K562 (cell line): ENCODE measurements at regions not wholly inside any gene's neighbourhood (a gene's known extent, or its start where the extent isn't known, plus 50 kb on each side); places are given as distances from the start of the nearest gene placed in this dataset.

Experiments used
- ATAC-seq: fragments of 200-7000 bp; cut with Tn5 transposase; 3 replicates; pipeline ENCODE4 v1.9.1; 2020; ENCODE audit warnings: moderate library complexity
- BruUV-seq: library from RNA; stranded (reverse); fragments of 400-500 nt; replicated peaks from 2 replicates; lab custom pipeline; 2021; lab: Mats Ljungman, UMichigan
- CTCF ChIA-PET: fragments of 300-600 bp; formaldehyde crosslinking; extraction: SDS; loops from one replicate; lab custom pipeline; 2021; ENCODE audit warnings: low intra/inter-chr PET ratio; lab: Yijun Ruan, JAX
- POLR2A ChIA-PET: fragments of 300-600, 350-650 bp; sonication (Branson Sonifier 250); formaldehyde crosslinking; extraction: SDS; loops from one replicate; lab custom pipeline; 2021; ENCODE audit warnings: antibody characterized with exemption, inconsistent platforms; lab: Yijun Ruan, JAX
- DNase-seq, 4 experiments: peaks; one replicate each; pipeline versions ENCODE4 v3.0.0 to v3.0.0-alpha.2; 2011 to 2018; ENCODE audit warnings: low spot score in 3 of 4, mixed read lengths in 3 of 4; ENCODE audit errors: extremely low read depth in 1 of 4
- FAIRE-seq: peaks from 2 replicates; lab custom pipeline; 2011; peaks lifted over from hg19 to GRCh38; lab: Jason Lieb, UNC
- H2AFZ ChIP-seq: 2 replicates; pipeline ENCODE4 v1.6.0; 2011; ENCODE audit warnings: low read depth, low read length, control low read depth, inconsistent platforms
- H3K27ac ChIP-seq: fragments of 200-600 bp; 3 replicates; pipeline ENCODE4 v1.8.0; 2011; ENCODE audit warnings: low read depth, mild to moderate bottlenecking, control low read depth, inconsistent platforms, low read length, moderate library complexity, mixed read lengths; ENCODE audit errors: extremely low read depth
- H3K27me3 ChIP-seq, 2 experiments: fragments of 300-600 bp in 1 of 2; 2 replicates in 1 of 2; 3 replicates in 1 of 2; pipeline versions ENCODE4 v1.6.0 to v1.8.0; 2011; ENCODE audit warnings: inconsistent platforms in 2 of 2, low read length in 2 of 2, mild to moderate bottlenecking in 1 of 2, mixed read lengths in 1 of 2, moderate library complexity in 1 of 2; ENCODE audit not compliant: control insufficient read depth in 2 of 2, insufficient read depth in 2 of 2
- H3K36me3 ChIP-seq: fragments of 300-600 bp; 3 replicates; pipeline ENCODE4 v1.8.0; 2011; ENCODE audit warnings: mild to moderate bottlenecking, low read length, inconsistent platforms; ENCODE audit not compliant: control insufficient read depth, insufficient read depth
- H3K4me1 ChIP-seq, 2 experiments: fragments of 200-600 bp in 1 of 2; replicated peaks in 1 of 2; 2 replicates in 1 of 2; 3 replicates in 1 of 2; pipeline versions ENCODE4 v1.5.1 to v1.8.0; 2011; ENCODE audit warnings: inconsistent platforms in 2 of 2, low read length in 2 of 2, mild to moderate bottlenecking in 1 of 2, mixed read lengths in 1 of 2, moderate library complexity in 1 of 2; ENCODE audit not compliant: control insufficient read depth in 2 of 2, insufficient read depth in 2 of 2
- H3K4me2 ChIP-seq: 2 replicates; pipeline ENCODE4 v1.6.1; 2011; ENCODE audit warnings: low read length, control low read depth, inconsistent platforms, mixed read lengths; ENCODE audit not compliant: insufficient read depth
- H3K4me3 ChIP-seq: fragments of 200-600 bp; sonication (generic), shearing (Covaris generic); 2 replicates; pipeline ENCODE4 v1.5.1; 2016; ENCODE audit warnings: control low read depth, inconsistent platforms
- H3K79me2 ChIP-seq: fragments of 200-600 bp; 3 replicates; pipeline ENCODE4 v1.8.0; 2011; ENCODE audit warnings: low read length, inconsistent platforms; ENCODE audit not compliant: control insufficient read depth, insufficient read depth
- H3K9ac ChIP-seq, 2 experiments: 2 replicates each; pipeline versions ENCODE4 v1.6.0 to v1.6.1; 2011; ENCODE audit warnings: low read depth in 2 of 2, low read length in 2 of 2, control low read depth in 1 of 2, inconsistent platforms in 1 of 2, mild to moderate bottlenecking in 1 of 2, mixed read lengths in 1 of 2; ENCODE audit not compliant: insufficient read depth in 1 of 2
- H3K9me1 ChIP-seq: one replicate; pipeline ENCODE4 v1.6.0; 2011; ENCODE audit warnings: inconsistent platforms, mild to moderate bottlenecking, low read length, moderate library complexity; ENCODE audit not compliant: control insufficient read depth, insufficient read depth
- H3K9me3 ChIP-seq: replicated peaks from 2 replicates; pipeline ENCODE4 v1.5.1; 2011; ENCODE audit warnings: low read depth, low read length, inconsistent platforms; ENCODE audit not compliant: control insufficient read depth, insufficient read depth
- H4K20me1 ChIP-seq: replicated peaks from 2 replicates; pipeline ENCODE4 v1.6.1; 2011; ENCODE audit warnings: low read length, inconsistent platforms, mixed read lengths; ENCODE audit not compliant: control insufficient read depth, insufficient read depth
- BRF2 ChIP-seq: IDR thresholded peaks from 3 replicates; pipeline ENCODE4 v1.6.1; 2011; ENCODE audit warnings: borderline replicate concordance, mild to moderate bottlenecking; ENCODE audit not compliant: insufficient read length, insufficient read depth
- CCAR2 ChIP-seq: fragments of 200-400 bp; formaldehyde crosslinking; IDR thresholded peaks from 2 replicates; pipeline ENCODE4 v1.6.1; 2017; ENCODE audit warnings: mild to moderate bottlenecking, low read depth, low read length
- FOXM1 ChIP-seq, 2 experiments: fragments of 450-650 bp in 1 of 2; sonication (generic) in 1 of 2; formaldehyde crosslinking in 1 of 2; IDR thresholded peaks; 2 replicates each; pipeline versions ENCODE4 v1.6.1 to v1.9.0; 2017 to 2022; ENCODE audit warnings: low read depth in 2 of 2, mild to moderate bottlenecking in 2 of 2, missing genetic modification reagents in 1 of 2, moderate library complexity in 1 of 2
- HNRNPH1 ChIP-seq: fragments of 200-400 bp; formaldehyde crosslinking; optimal IDR thresholded peaks from 2 replicates; pipeline ENCODE3; 2017; ENCODE audit warnings: low read depth, mild to moderate bottlenecking, low read length, moderate library complexity
- JUN ChIP-seq, 2 experiments: sonication (generic) in 1 of 2; formaldehyde crosslinking in 1 of 2; IDR thresholded peaks; 2 replicates each; pipeline versions ENCODE4 v1.6.1 to v1.8.0; 2012 to 2022; ENCODE audit warnings: borderline replicate concordance in 2 of 2, mild to moderate bottlenecking in 2 of 2, improper control_type of control experiment in 1 of 2, low read depth in 1 of 2, low read length in 1 of 2, missing genetic modification reagents in 1 of 2
- MECOM ChIP-seq: fragments of 250-450 bp; sonication (Bioruptor Pico); IDR thresholded peaks from 2 replicates; pipeline ENCODE4 v1.8.0; 2022; ENCODE audit warnings: inconsistent platforms
- NFATC3 ChIP-seq: fragments of 450-650 bp; IDR thresholded peaks from 2 replicates; pipeline ENCODE4 v1.6.1; 2017; ENCODE audit warnings: mild to moderate bottlenecking
- NFIX ChIP-seq: fragments of 250-450 bp; sonication (Bioruptor Pico); IDR thresholded peaks from 2 replicates; pipeline ENCODE4 v1.4.0; 2020; ENCODE audit warnings: low read depth, mild to moderate bottlenecking, moderate library complexity
- NR0B1 ChIP-seq: fragments of 450-650 bp; IDR thresholded peaks from one replicate; pipeline ENCODE4 v1.6.1; 2018; ENCODE audit warnings: mild to moderate bottlenecking, moderate library complexity; ENCODE audit not compliant: partially characterized antibody
- RHOXF2B ChIP-seq: fragments of 250-450 bp; sonication (Bioruptor Pico); conservative IDR thresholded peaks from 2 replicates; pipeline ENCODE4 v1.5.1; 2021
- SNAPC5 ChIP-seq: fragments of 250-450 bp; sonication (Bioruptor Pico); IDR thresholded peaks from 2 replicates; pipeline ENCODE4 v1.8.0; 2021; ENCODE audit warnings: moderate library complexity, mild to moderate bottlenecking, inconsistent platforms
- SPI1 ChIP-seq: IDR thresholded peaks from 2 replicates; pipeline ENCODE4 v1.6.1; 2011; ENCODE audit warnings: low read depth, low read length, control low read depth, borderline replicate concordance
- TARDBP ChIP-seq: fragments of 450-650 bp; IDR thresholded peaks from 2 replicates; pipeline ENCODE4 v1.6.1; 2016
- ZNF12 ChIP-seq: sonication (generic); formaldehyde crosslinking; IDR thresholded peaks from 2 replicates; pipeline ENCODE4 v1.4.0; 2020; ENCODE audit warnings: mild to moderate bottlenecking, missing genetic modification reagents
- ZNF311 ChIP-seq: fragments of 250-450 bp; sonication (Bioruptor Pico); IDR thresholded peaks from 2 replicates; pipeline ENCODE4 v1.4.0; 2020; ENCODE audit warnings: mild to moderate bottlenecking, moderate library complexity
- ZNF644 ChIP-seq: fragments of 200-800 bp; sonication (Bioruptor generic); IDR thresholded peaks from 2 replicates; pipeline ENCODE4 v1.6.1; 2016; ENCODE audit warnings: low read depth, missing genetic modification characterization, missing compliant biosample characterization
- WGBS: fragments of 100-300 bp; shearing (Covaris generic); methylation state at CpG from one replicate; pipeline ENCODE4 v1.1.6; 2016; ENCODE audit warnings: low coverage, mixed read lengths; ENCODE audit not compliant: insufficient coverage; ENCODE audit errors: missing lambda C conversion rate; 5-methylcytosine and 5-hydroxymethylcytosine counted together
- in situ Hi-C: fragments of 300-500 bp; cut with MboI; formaldehyde crosslinking; loops from 4 replicates; pipeline ENCODE4 v1.15.0; 2018; ENCODE audit warnings: inconsistent platforms, mixed read lengths
- intact Hi-C: fragments of 100-400 bp; cut with micrococcal nuclease; formaldehyde crosslinking; loops from 2 replicates; pipeline ENCODE4 v1.14.2; 2022

GRCh38 chr6:91376686-91377085 is 789.8 kb upstream of the MAP3K7 start:
- DNase-seq (no peak), ATAC-seq (no peak), FAIRE-seq (no peak)
- H3K9ac ChIP-seq, result no peak overlapping the region
- no peaks in the 10 kb centered on the region for H3K79me2 ChIP-seq
- H3K4me2 ChIP-seq, result no peak overlapping the region
- no peak overlapping the region for H2AFZ ChIP-seq
- WGBS, result 0% methylated on average over 4 of the region's 4 CpGs
- H3K9me3 ChIP-seq, result no peaks in the 10 kb centered on the region; the same call in 1 of the 2 replicates
- no peaks in the 10 kb centered on the region for H3K9me1 ChIP-seq
- CTCF ChIA-PET, result no interaction called here
- POLR2A ChIA-PET, result no interaction called here
- no TSS peak for BruUV-seq
- H3K27ac ChIP-seq, result no peak overlapping the region
- H4K20me1 ChIP-seq, result no peaks in the 10 kb centered on the region
- H3K36me3 ChIP-seq, result no peaks in the 10 kb centered on the region
- H3K4me1 ChIP-seq, result no peaks in the 10 kb centered on the region
- no peak overlapping the region for H3K4me3 ChIP-seq
- intact Hi-C loops (no loop called here), in situ Hi-C loops (no loop called here)
- no peaks in the 10 kb centered on the region for H3K27me3 ChIP-seq
- TF ChIP-seq HNRNPH1 (no peak), MECOM (no peak), TARDBP (no peak), ZNF12 (CRISPR knock-in tag) (no peak), NFATC3 (no peak), CCAR2 (no peak), NR0B1 (no peak), BRF2 (no peak), NFIX (CRISPR knock-in tag) (no peak), ZNF311 (CRISPR knock-in tag) (no peak), ZNF644 (tag) (no peak), SPI1 (no peak), FOXM1 (IDR thresholded peaks at IDR 0.05; ENCODE audit: low read depth) (no peak), FOXM1 (CRISPR knock-in tag; IDR thresholded peaks at IDR 0.05; ENCODE audit: low read depth) (no peak), JUN (IDR thresholded peaks at IDR 0.05; ENCODE audit: borderline replicate concordance, low read depth, low read length) (no peak), JUN (CRISPR knock-in tag; IDR thresholded peaks at IDR 0.05; ENCODE audit: borderline replicate concordance) (no peak), RHOXF2B (no peak), SNAPC5 (CRISPR knock-in tag) (no peak)
